CD4-positive, alpha-beta memory T cell (primary cell): ENCODE measurements at regions not wholly inside any gene's neighbourhood (a gene's known extent, or its start where the extent isn't known, plus 50 kb on each side); places are given as distances from the start of the nearest gene placed in this dataset.

Source experiments
- CTCF ChIA-PET: fragments of 350-600 bp; sonication (Branson Sonifier 250); formaldehyde crosslinking; loops from one replicate; lab custom pipeline; 2021; ENCODE audit warnings: inconsistent platforms; ENCODE audit not compliant: partially characterized antibody; lab: Charles Lee
- POLR2A ChIA-PET: fragments of 350-600 bp; sonication (Branson Sonifier 250); formaldehyde crosslinking; loops from one replicate; lab custom pipeline; 2021; ENCODE audit not compliant: partially characterized antibody; lab: Charles Lee
- DNase-seq, 5 donors: peaks; one replicate each; pipeline versions ENCODE4 v3.0.0 to v3.0.0-alpha.2; 2020 to 2022; ENCODE audit warnings: mixed read lengths in 1 of 5
- H3K27ac ChIP-seq: one replicate; pipeline ENCODE4 v1.7.0; 2013; ENCODE audit warnings: low read depth, low read length
- H3K27me3 ChIP-seq: 2 replicates; pipeline ENCODE4 v1.7.0; 2013; ENCODE audit warnings: mild to moderate bottlenecking, low read length, moderate library complexity; ENCODE audit not compliant: insufficient read depth
- H3K36me3 ChIP-seq: 2 replicates; pipeline ENCODE4 v1.7.0; 2013; ENCODE audit warnings: mild to moderate bottlenecking, low read length, moderate library complexity; ENCODE audit not compliant: insufficient read depth
- H3K4me1 ChIP-seq: 2 replicates; pipeline ENCODE4 v1.7.0; 2013; ENCODE audit warnings: mild to moderate bottlenecking, low read length, moderate library complexity; ENCODE audit not compliant: insufficient read depth
- H3K4me3 ChIP-seq, 2 donors: one replicate each; pipeline ENCODE4 v1.7.0; 2013; ENCODE audit warnings: low read length in 2 of 2, mild to moderate bottlenecking in 1 of 2
- H3K9me3 ChIP-seq, 2 donors: one replicate each; pipeline ENCODE4 v1.7.0; 2013; ENCODE audit warnings: low read length in 2 of 2, control low read depth in 1 of 2; ENCODE audit not compliant: control insufficient read depth in 1 of 2
- H3K27ac Mint-ChIP-seq, 7 donors: one replicate each; pipeline ENCODE4 v1.8.0; 2020 to 2021; ENCODE audit warnings: mixed read lengths in 7 of 7, mild to moderate bottlenecking in 6 of 7, inconsistent platforms in 3 of 7, moderate library complexity in 3 of 7
- H3K27me3 Mint-ChIP-seq, 2 donors: one replicate each; pipeline ENCODE4 v1.8.0; 2020 to 2021; ENCODE audit warnings: mixed read lengths in 2 of 2
- H3K36me3 Mint-ChIP-seq, 2 donors: one replicate each; pipeline ENCODE4 v1.8.0; 2020 to 2021; ENCODE audit warnings: mixed read lengths in 2 of 2, inconsistent platforms in 1 of 2, mild to moderate bottlenecking in 1 of 2
- H3K4me1 Mint-ChIP-seq, 4 donors: one replicate each; pipeline ENCODE4 v1.8.0; 2020 to 2021; ENCODE audit warnings: mixed read lengths in 4 of 4, mild to moderate bottlenecking in 1 of 4
- H3K4me3 Mint-ChIP-seq, 8 donors: one replicate each; pipeline ENCODE4 v1.8.0; 2020 to 2021; ENCODE audit warnings: mixed read lengths in 8 of 8, mild to moderate bottlenecking in 7 of 8, moderate library complexity in 6 of 8, inconsistent platforms in 3 of 8
- H3K9me3 Mint-ChIP-seq, 8 donors: one replicate each; pipeline ENCODE4 v1.8.0; 2020 to 2021; ENCODE audit warnings: mixed read lengths in 8 of 8, mild to moderate bottlenecking in 5 of 8, inconsistent platforms in 3 of 8, moderate library complexity in 1 of 8
- intact Hi-C: fragments of 100-400 bp; cut with micrococcal nuclease; formaldehyde crosslinking; loops from one replicate; pipeline ENCODE4 v1.15.1; 2023

DNA sequence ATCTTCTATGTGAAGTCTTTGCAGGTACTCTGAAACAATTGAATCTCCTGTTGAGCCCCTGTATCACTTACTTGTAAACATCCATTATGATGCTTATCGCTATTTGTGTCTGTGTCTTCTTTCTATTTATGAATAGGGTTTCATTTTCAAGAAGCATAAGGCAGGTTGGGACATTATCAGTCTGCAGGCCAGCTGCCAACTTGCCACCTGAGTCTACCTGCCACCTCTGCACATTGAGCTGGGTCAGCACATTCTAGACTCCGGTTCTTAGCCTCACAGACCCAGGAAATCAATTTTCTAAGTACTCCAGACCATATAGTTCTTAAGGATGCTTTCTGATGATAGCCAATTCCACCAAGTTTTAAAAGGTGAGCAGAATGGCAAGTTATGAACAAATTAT lies 105.7 kb upstream of the MCTP2 start:
- Mint-ChIP-seq H3K9me3 (no peaks in the 10 kb centered on the region), H3K27ac (no peak overlapping the region), H3K36me3 (no peaks in the 10 kb centered on the region), H3K27me3 (peaks cover 0 to 1% of the 10 kb centered on the region in 2 donors), H3K4me1 (no peaks in the 10 kb centered on the region), H3K4me3 (no peak overlapping the region)
- Histone ChIP-seq H3K4me1 (no peaks in the 10 kb centered on the region), H3K27me3 (no peaks in the 10 kb centered on the region), H3K4me3 (no peak overlapping the region), H3K36me3 (no peaks in the 10 kb centered on the region), H3K27ac (no peak overlapping the region), H3K9me3 (no peaks in the 10 kb centered on the region)
- DNase-seq: no peak
- CTCF ChIA-PET: no interaction called here
- POLR2A ChIA-PET: no interaction called here
- intact Hi-C loops: no loop called here

- H3K36me3 Mint-ChIP-seq: no peaks in the 10 kb centered on the region
- Histone ChIP-seq H3K4me3 (no peak overlapping the region), H3K27me3 (no peaks in the 10 kb centered on the region), H3K27ac (no peak overlapping the region), H3K36me3 (no peaks in the 10 kb centered on the region), H3K4me1 (no peaks in the 10 kb centered on the region), H3K9me3 (no peaks in the 10 kb centered on the region)
- DNase-seq: no peak
- H3K4me1 Mint-ChIP-seq: no peaks in the 10 kb centered on the region
- POLR2A ChIA-PET: no interaction called here
- no peak overlapping the region for H3K4me3 Mint-ChIP-seq
- CTCF ChIA-PET: no interaction called here
- intact Hi-C loops: no loop called here
- H3K27ac Mint-ChIP-seq: no peak overlapping the region
- H3K27me3 Mint-ChIP-seq: peaks cover 0 to 1% of the 10 kb centered on the region in 2 donors
- no peaks in the 10 kb centered on the region for H3K9me3 Mint-ChIP-seq
Measured at GRCh38 chr15:94125156-94125555, 106.2 kb upstream of the MCTP2 start.

DNA sequence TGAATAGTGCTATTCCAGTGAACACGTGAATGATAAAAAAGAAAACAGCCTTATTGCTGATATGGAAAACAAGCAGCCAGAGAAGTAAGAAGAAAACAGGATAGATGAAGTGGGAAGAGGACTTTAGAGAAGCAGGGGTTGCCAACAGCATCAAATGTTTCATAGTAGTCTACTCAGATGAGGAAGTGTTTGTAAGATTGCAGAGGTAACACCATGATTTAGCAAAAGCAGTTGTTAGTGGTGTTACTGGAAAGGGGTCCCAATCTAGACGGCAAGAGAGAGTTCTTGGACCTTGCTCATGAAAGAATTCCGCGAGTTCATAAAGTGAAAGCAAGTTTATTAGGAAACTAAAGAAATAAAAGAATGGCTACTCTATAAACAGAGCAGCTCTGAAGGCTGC lies 108.8 kb upstream of the MCTP2 start:
- intact Hi-C loops: no loop called here
- H3K27ac Mint-ChIP-seq: no peak overlapping the region

GRCh38 chr15:94119923-94120775 lies 111.2 kb upstream of the MCTP2 start:
- Mint-ChIP-seq H3K36me3 (no peaks in the 10 kb centered on the region), H3K27me3 (peaks cover 0 to 1% of the 10 kb centered on the region in 2 donors), H3K4me1 (no peaks in the 10 kb centered on the region), H3K9me3 (no peaks in the 10 kb centered on the region), H3K4me3 (no peak overlapping the region), H3K27ac (no peak overlapping the region)
- Histone ChIP-seq H3K27ac (no peak overlapping the region), H3K27me3 (no peaks in the 10 kb centered on the region), H3K4me1 (no peaks in the 10 kb centered on the region), H3K4me3 (no peak overlapping the region), H3K9me3 (no peaks in the 10 kb centered on the region), H3K36me3 (no peaks in the 10 kb centered on the region)
- ChIA-PET POLR2A (interaction anchor here (1.2 to 1.7 kb wide), 2 partner anchors 1032 to 1091 kb away, joined by 4 read pairs; no protein-coding TSS in a partner anchor), CTCF (interaction anchor here (0.5 to 1.6 kb wide), 15 partner anchors 9 to 1102 kb away, joined by 3 to 27 read pairs (median 4); partner anchors contain the start of gene RGMA)
- DNase-seq: peak; percentile 55 to 61 (median 58)
- intact Hi-C loops: loop anchor here (1.0 kb wide), 1 partner anchor 1090 kb away; no protein-coding TSS in a partner anchor

More for the DNA sequence above, 108.8 kb upstream of the MCTP2 start:
- Mint-ChIP-seq H3K4me1 (no peaks in the 10 kb centered on the region), H3K36me3 (no peaks in the 10 kb centered on the region), H3K9me3 (no peaks in the 10 kb centered on the region), H3K27me3 (peaks cover 0 to 1% of the 10 kb centered on the region in 2 donors), H3K4me3 (no peak overlapping the region)
- DNase-seq: no peak
- Histone ChIP-seq H3K27ac (no peak overlapping the region), H3K4me3 (no peak overlapping the region), H3K4me1 (no peaks in the 10 kb centered on the region), H3K36me3 (no peaks in the 10 kb centered on the region), H3K27me3 (no peaks in the 10 kb centered on the region), H3K9me3 (no peaks in the 10 kb centered on the region)
- POLR2A ChIA-PET: no interaction called here
- CTCF ChIA-PET: interaction anchor here (1.1 kb wide), 1 partner anchor 1092 kb away, joined by 3 read pairs; no protein-coding TSS in a partner anchor

GRCh38 chr15:94119298-94119811 lies 112.0 kb upstream of the MCTP2 start:
- Histone ChIP-seq H3K27ac (no peak overlapping the region), H3K4me3 (no peak overlapping the region), H3K27me3 (no peaks in the 10 kb centered on the region), H3K36me3 (no peaks in the 10 kb centered on the region), H3K4me1 (no peaks in the 10 kb centered on the region), H3K9me3 (no peaks in the 10 kb centered on the region)
- Mint-ChIP-seq H3K27ac (no peak overlapping the region), H3K36me3 (no peaks in the 10 kb centered on the region), H3K27me3 (peaks cover 0 to 1% of the 10 kb centered on the region in 2 donors), H3K4me3 (no peak overlapping the region), H3K4me1 (no peaks in the 10 kb centered on the region), H3K9me3 (no peaks in the 10 kb centered on the region)
- ChIA-PET CTCF (interaction anchor here (0.7 to 1.6 kb wide), 11 partner anchors 8 to 1101 kb away, joined by 3 to 27 read pairs (median 5); partner anchors contain the start of gene RGMA), POLR2A (interaction anchor here (1.2 to 1.7 kb wide), 2 partner anchors 1031 to 1090 kb away, joined by 4 read pairs; no protein-coding TSS in a partner anchor)
- DNase-seq: no peak
- intact Hi-C loops: no loop called here

GRCh38 chr15:94110476-94111130 lies 120.8 kb upstream of the MCTP2 start:
- Mint-ChIP-seq H3K27me3 (peaks cover 2 to 22% of the 10 kb centered on the region in 2 donors), H3K27ac (no peak overlapping the region), H3K9me3 (no peaks in the 10 kb centered on the region), H3K4me1 (no peaks in the 10 kb centered on the region), H3K36me3 (no peaks in the 10 kb centered on the region), H3K4me3 (no peak overlapping the region)
- DNase-seq: no peak
- intact Hi-C loops: no loop called here
- POLR2A ChIA-PET: no interaction called here
- no peak overlapping the region for H3K4me3 ChIP-seq
- no peak overlapping the region for H3K27ac ChIP-seq
- no peaks in the 10 kb centered on the region for H3K4me1 ChIP-seq
- H3K36me3 ChIP-seq: no peaks in the 10 kb centered on the region
- no peaks in the 10 kb centered on the region for H3K9me3 ChIP-seq
- CTCF ChIA-PET: interaction anchor here (1.0 kb wide), 1 partner anchor 9 kb away, joined by 3 read pairs; no protein-coding TSS in a partner anchor
- H3K27me3 ChIP-seq: no peaks in the 10 kb centered on the region

DNA sequence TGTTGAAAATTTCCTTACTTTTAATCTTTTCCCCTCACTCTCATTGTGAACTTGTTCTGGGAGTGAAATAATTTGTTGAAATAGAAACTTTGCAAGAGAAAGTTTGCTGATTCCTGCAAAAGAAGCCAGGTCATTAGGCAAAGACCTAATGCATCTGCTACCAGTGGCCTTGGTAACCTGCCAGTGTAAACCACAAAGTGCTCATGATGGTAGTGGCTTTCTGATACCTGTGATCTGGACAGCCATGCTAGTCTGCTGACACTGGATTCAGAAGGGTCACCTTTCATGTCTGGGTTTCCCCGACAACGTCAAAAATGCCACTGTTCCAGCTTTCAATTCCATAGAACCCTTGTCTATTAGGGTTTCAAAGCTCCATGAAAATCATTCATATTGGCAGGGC lies 123.7 kb upstream of the MCTP2 start:
- ChIA-PET POLR2A (no interaction called here), CTCF (interaction anchor here (0.8 kb wide), 1 partner anchor 12 kb away, joined by 3 read pairs; no protein-coding TSS in a partner anchor)
- H3K27me3 Mint-ChIP-seq: peaks cover 10 to 24% of the 10 kb centered on the region in 2 donors
- no peak overlapping the region for H3K4me3 ChIP-seq
- no peaks in the 10 kb centered on the region for H3K36me3 Mint-ChIP-seq
- H3K9me3 Mint-ChIP-seq: peaks cover 0 to 5% (median 3%) of the 10 kb centered on the region in 8 donors
- no peaks in the 10 kb centered on the region for H3K9me3 ChIP-seq
- H3K27me3 ChIP-seq: no peaks in the 10 kb centered on the region
- H3K27ac ChIP-seq: no peak overlapping the region
- H3K4me1 Mint-ChIP-seq: no peaks in the 10 kb centered on the region
- no peak overlapping the region for H3K4me3 Mint-ChIP-seq
- no peak for DNase-seq
- H3K36me3 ChIP-seq: no peaks in the 10 kb centered on the region
- no peaks in the 10 kb centered on the region for H3K4me1 ChIP-seq
- no peak overlapping the region for H3K27ac Mint-ChIP-seq
- intact Hi-C loops: no loop called here
